BLaER1 treated with 17β-estradiol and CSF1 and Interleukin-3, amounts not matched to agents 10 nM and 100 nM (cell line): ENCODE measurements at regions not wholly inside any gene's neighbourhood (a gene's known extent, or its start where the extent isn't known, plus 50 kb on each side); places are given as distances from the start of the nearest gene placed in this dataset.
A peak's percentile ranks its signal among the peaks of the same experiment; 100 is the strongest.

ENCODE experiments used
- H3K27ac ChIP-seq, 11 experiments: shearing (Covaris generic); formaldehyde crosslinking; 2 replicates each; pipeline ENCODE4 v1.8.1; 2022
- H3K27me3 ChIP-seq, 11 experiments: shearing (Covaris generic); formaldehyde crosslinking; 2 replicates each; pipeline ENCODE4 v1.8.1; 2022
- H3K36me3 ChIP-seq, 11 experiments: shearing (Covaris generic); formaldehyde crosslinking; 2 replicates each; pipeline ENCODE4 v1.8.1; 2022
- H3K4me1 ChIP-seq, 10 experiments: shearing (Covaris generic); formaldehyde crosslinking; 2 replicates each; pipeline ENCODE4 v1.8.1; 2022
- H3K4me2 ChIP-seq, 11 experiments: shearing (Covaris generic); formaldehyde crosslinking; 2 replicates each; pipeline ENCODE4 v1.8.1; 2022
- H3K4me3 ChIP-seq, 10 experiments: shearing (Covaris generic); formaldehyde crosslinking; 2 replicates each; pipeline ENCODE4 v1.8.1; 2022
- H3K9ac ChIP-seq, 11 experiments: shearing (Covaris generic); formaldehyde crosslinking; 2 replicates each; pipeline ENCODE4 v1.8.1; 2022
- H3K9me3 ChIP-seq, 11 experiments: shearing (Covaris generic); formaldehyde crosslinking; replicated peaks in 1 of 11; 2 replicates each; pipeline ENCODE4 v1.8.1; 2022
- H4K20me1 ChIP-seq, 11 experiments: shearing (Covaris generic); formaldehyde crosslinking; 2 replicates each; pipeline ENCODE4 v1.8.1; 2022
- Cebpa-rat ChIP-seq, 11 experiments: shearing (Covaris generic); IDR thresholded peaks; 2 replicates each; pipeline ENCODE4 v1.8.1; 2022

DNA sequence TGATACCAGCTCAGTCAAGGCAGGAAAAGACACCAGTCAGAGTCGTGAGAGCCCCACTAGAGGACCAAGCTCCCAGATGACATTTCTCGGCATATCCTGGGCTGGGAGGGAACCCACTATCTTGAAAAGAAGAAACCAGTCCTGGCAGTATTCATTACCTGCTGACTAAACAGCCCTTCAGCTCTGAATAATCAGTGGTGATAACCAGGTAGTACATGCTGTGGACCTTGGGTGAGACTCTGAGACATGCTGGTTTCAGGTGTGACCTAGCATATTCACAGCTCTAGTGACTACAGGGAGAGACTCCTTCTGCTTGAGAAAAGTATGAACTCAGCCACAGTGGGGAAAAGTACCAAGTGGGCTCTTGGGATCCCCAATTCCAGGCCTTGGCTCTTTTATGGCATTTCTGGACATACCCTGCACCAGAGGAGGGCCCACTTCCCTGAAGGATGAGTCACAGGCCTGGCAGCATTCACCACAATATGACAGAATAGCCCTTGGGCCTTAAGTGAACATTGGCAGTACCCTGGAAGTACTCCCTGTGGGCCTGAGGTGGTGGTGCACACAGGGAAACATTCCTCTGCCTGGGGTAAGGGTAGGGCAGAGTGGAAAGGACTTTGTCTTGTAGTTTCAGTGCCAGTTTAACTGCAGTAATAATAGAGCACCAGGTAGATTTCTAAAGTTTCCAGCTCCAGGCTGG lies 82.6 kb upstream of the SLC38A4 start:
- Histone ChIP-seq H3K36me3 (no peaks in the 10 kb centered on the region), H3K9ac (no peak overlapping the region), H3K27ac (no peak overlapping the region), H3K4me3 (no peak overlapping the region), H3K4me2 (no peak overlapping the region), H3K27me3 (no peaks in the 10 kb centered on the region), H3K4me1 (no peaks in the 10 kb centered on the region), H4K20me1 (no peaks in the 10 kb centered on the region), H3K9me3 (peaks cover 0 to 18% (median 10%) of the 10 kb centered on the region in 11 experiments; a peak in 10 of 22 replicates)
- TF ChIP-seq Cebpa-rat (IDR thresholded peaks at IDR 0.05): no peak

DNA sequence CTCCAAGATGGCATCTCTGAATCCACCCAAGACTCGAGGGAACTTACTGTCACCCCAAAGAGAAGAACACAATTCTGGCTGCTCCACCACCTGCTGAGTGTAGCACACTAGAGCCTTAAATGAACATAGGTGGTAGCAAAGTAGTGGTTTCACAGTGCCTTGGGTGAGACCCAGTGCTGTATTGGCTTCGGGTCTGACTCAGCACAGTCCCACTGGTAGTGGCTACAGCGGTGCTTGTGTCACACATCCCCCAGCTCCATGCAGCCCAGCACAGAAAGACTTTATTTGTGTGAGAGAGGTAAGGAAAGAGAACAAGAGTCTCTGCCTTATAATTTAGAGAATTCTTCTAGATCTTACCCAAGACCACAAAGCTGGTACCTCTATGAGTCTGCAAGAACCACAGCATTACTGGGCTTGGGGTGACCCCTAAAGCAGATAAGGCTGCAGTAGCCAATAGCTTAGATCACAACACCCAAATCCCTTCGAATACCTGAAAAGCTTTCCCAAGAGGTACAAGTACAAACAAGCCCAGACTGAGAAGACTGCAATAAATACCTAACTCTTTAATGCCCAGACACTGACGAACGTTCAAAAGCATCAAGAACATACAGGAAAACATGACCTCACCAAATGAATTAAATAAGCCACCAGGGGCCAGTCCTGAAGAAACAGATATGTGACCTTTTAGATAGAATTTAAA lies 83.3 kb upstream of the SLC38A4 start:
- Histone ChIP-seq H3K4me3 (no peak overlapping the region), H3K36me3 (no peaks in the 10 kb centered on the region), H4K20me1 (no peaks in the 10 kb centered on the region), H3K27me3 (no peaks in the 10 kb centered on the region), H3K4me2 (no peak overlapping the region), H3K4me1 (no peaks in the 10 kb centered on the region), H3K9ac (no peak overlapping the region), H3K27ac (no peak overlapping the region), H3K9me3 (peaks cover 0 to 22% (median 10%) of the 10 kb centered on the region in 11 experiments; a peak in 11 of 22 replicates)
- no peak for TF ChIP-seq Cebpa-rat (IDR thresholded peaks at IDR 0.05)

DNA sequence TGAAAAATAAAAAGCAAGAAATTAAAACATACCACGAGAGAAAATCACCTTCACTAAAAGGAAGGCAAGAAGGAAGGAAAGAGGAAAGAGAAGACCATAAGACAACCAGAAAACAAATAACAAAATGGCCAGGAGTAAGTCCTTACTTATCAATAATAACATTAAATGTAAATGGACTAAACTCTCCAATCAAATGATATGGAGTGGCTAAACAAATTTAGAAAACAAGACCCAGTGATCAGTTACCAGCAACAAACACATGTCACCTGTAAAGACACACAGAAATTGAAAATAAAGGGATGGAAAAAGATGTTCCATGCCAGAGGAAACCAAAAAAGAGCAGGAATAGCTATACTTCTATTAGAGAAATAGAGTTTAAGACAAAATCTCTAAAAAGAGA lies 85.0 kb upstream of the SLC38A4 start:
- TF ChIP-seq Cebpa-rat (IDR thresholded peaks at IDR 0.05): no peak
- peaks cover 0 to 22% (median 10%) of the 10 kb centered on the region in 11 experiments; a peak in 11 of 22 replicates for H3K9me3 ChIP-seq

DNA sequence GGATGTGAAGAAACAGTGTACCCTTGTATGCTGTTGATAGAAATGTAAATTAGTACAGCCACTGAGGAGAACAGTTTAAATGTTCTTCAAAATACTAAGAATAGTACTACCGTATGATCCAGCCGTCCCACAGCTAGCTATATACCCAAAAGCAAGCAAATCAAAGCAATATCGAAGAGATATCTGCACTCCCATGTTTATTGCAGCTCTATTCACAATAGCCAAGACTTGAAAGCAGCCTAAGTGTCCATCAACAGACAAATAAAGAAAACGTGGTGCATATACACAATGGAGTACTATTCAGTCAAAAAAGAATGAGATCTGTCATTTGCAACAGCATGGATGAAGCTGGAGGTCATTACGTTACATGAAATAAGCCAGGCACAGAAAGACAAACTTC lies 88.5 kb upstream of the SLC38A4 start:
- H3K4me1 ChIP-seq: peaks cover 0 to 10% (median 0%) of the 10 kb centered on the region in 10 experiments; a peak in 1 of 20 replicates
- H3K27me3 ChIP-seq: no peaks in the 10 kb centered on the region
- H3K9me3 ChIP-seq: peaks cover 0 to 22% (median 10%) of the 10 kb centered on the region in 11 experiments; a peak in 11 of 22 replicates
- no peak overlapping the region for H3K27ac ChIP-seq
- H3K4me3 ChIP-seq: no peak overlapping the region
- H3K4me2 ChIP-seq: no peak overlapping the region
- H3K9ac ChIP-seq: no peak overlapping the region
- TF ChIP-seq Cebpa-rat (IDR thresholded peaks at IDR 0.05): no peak
- H3K36me3 ChIP-seq: no peaks in the 10 kb centered on the region
- no peaks in the 10 kb centered on the region for H4K20me1 ChIP-seq

More for the DNA sequence above, 85.0 kb upstream of the SLC38A4 start:
- Histone ChIP-seq H3K36me3 (no peaks in the 10 kb centered on the region), H3K27ac (no peak overlapping the region), H3K4me1 (0 out of 20 replicates have a peak, but pooled peaks cover 0 to 5% (median 0%) of the 10 kb centered on the region in 10 experiments), H4K20me1 (no peaks in the 10 kb centered on the region), H3K4me2 (no peak overlapping the region), H3K27me3 (no peaks in the 10 kb centered on the region), H3K4me3 (no peak overlapping the region), H3K9ac (no peak overlapping the region)

DNA sequence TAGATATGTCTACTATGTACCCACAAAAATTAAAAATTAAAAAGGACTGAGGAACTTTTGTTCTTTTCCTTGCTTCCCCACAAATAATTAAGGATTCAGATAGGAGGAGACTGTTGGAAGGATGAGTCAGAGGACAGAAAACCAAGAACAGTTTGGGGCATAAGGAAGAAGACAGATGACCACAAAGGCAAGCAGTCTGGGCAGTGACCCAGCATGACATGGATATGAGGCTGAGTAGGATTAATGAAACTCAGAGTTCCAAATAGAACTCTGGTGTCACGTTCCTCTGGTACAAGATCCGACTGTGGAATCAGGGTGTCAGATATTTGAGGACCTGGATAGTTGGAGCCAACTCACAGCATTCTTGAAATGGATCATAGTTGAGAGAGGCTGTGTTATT lies 89.3 kb upstream of the SLC38A4 start:
- no peak overlapping the region for H3K4me2 ChIP-seq
- no peak overlapping the region for H3K27ac ChIP-seq
- H3K9ac ChIP-seq: no peak overlapping the region
- no peaks in the 10 kb centered on the region for H4K20me1 ChIP-seq
- H3K4me1 ChIP-seq: peaks cover 0 to 13% (median 0%) of the 10 kb centered on the region in 10 experiments; a peak in 1 of 20 replicates
- no peaks in the 10 kb centered on the region for H3K27me3 ChIP-seq
- peaks cover 0 to 17% (median 10%) of the 10 kb centered on the region in 11 experiments; a peak in 11 of 22 replicates for H3K9me3 ChIP-seq
- no peak for TF ChIP-seq Cebpa-rat (IDR thresholded peaks at IDR 0.05)
- no peaks in the 10 kb centered on the region for H3K36me3 ChIP-seq
- no peak overlapping the region for H3K4me3 ChIP-seq

DNA sequence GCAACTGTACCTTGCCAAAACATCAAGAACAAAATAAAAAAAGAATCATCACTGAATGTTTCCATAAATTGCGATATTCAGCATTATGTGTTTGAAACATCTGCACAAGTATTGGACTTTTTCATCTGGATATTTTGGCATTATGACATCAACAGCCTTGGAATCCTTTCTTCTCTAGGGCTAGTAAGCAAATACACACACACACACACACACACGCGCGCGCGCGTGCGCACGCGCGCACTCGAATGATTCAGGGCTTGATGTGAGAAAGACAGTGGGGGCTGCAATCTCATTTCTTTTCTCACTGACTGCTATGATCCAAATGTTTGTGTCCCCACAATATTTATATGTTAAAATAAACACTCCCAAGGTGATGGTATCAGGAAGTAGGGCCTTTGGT lies 90.0 kb upstream of the SLC38A4 start:
- no peaks in the 10 kb centered on the region for H4K20me1 ChIP-seq
- no peaks in the 10 kb centered on the region for H3K27me3 ChIP-seq
- H3K4me3 ChIP-seq: no peak overlapping the region
- peaks cover 0 to 14% (median 8%) of the 10 kb centered on the region in 11 experiments; a peak in 10 of 22 replicates for H3K9me3 ChIP-seq
- H3K27ac ChIP-seq: no peak overlapping the region
- no peak overlapping the region for H3K4me2 ChIP-seq
- peaks cover 0 to 20% (median 0%) of the 10 kb centered on the region in 10 experiments; a peak in 6 of 20 replicates for H3K4me1 ChIP-seq
- TF ChIP-seq Cebpa-rat (IDR thresholded peaks at IDR 0.05): no peak
- no peaks in the 10 kb centered on the region for H3K36me3 ChIP-seq
- no peak overlapping the region for H3K9ac ChIP-seq

DNA sequence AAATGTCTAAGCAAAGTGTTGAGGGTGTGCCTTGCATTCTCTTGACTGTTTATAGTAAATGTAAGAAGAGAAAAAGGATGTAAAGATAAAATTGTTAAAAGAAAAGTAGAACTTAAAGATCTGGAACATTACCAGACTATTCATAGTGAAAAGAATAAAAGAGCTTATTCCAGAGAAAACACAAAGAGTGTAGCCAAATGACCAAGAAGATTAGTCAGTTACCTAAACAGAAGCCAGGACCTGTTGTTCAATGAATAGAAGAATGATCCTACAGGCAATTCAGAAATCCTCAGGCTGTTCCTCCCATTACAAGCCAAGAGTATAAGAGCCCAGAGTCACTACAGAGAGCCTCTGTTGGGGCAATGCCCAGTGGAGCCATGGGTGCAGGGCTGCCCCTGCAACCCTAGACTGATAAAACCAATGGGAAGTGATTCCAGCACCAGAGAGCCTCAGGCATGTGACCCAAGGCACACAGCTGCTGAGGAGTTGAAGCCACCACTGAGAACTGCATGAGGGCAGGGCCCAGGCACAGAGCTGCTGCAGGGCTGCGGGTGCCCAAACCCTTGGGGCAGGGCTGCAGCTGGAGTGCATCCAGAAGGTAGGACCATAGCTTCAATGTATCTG lies 91.1 kb upstream of the SLC38A4 start:
- Histone ChIP-seq H3K9me3 (peaks cover 0 to 8% (median 5%) of the 10 kb centered on the region in 11 experiments; a peak in 6 of 22 replicates), H3K4me1 (peaks cover 0 to 31% (median 0%) of the 10 kb centered on the region in 10 experiments; a peak in 6 of 20 replicates), H3K4me2 (peak overlapping the region in 1 of 11 experiments; percentile 27; a peak in 2 of 22 replicates), H3K9ac (no peak overlapping the region), H4K20me1 (no peaks in the 10 kb centered on the region), H3K27me3 (no peaks in the 10 kb centered on the region), H3K4me3 (no peak overlapping the region), H3K27ac (no peak overlapping the region), H3K36me3 (no peaks in the 10 kb centered on the region)
- no peak for TF ChIP-seq Cebpa-rat (IDR thresholded peaks at IDR 0.05)

DNA sequence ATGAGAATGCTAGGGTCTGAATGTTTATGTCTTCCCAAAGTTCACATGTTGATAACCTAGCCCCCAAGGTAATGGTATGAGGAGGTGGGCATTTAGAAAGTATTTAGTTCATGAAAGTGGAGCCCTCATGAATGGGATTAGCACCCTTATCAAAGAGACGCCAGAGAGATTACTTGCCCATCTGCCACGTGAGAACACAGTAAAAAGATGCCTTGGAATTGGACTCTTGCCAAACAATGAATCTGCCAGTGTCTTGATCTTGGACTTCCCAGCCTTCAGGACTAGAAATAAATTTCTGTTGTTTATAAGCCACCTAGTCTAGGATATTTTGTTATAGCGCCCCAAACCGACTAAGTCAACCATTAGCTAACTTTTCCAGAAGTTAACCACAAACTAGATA lies 92.0 kb upstream of the SLC38A4 start:
- Histone ChIP-seq H3K36me3 (no peaks in the 10 kb centered on the region), H3K4me1 (peaks cover 0 to 36% (median 0%) of the 10 kb centered on the region in 10 experiments; a peak in 6 of 20 replicates), H3K27ac (no peak overlapping the region), H3K27me3 (no peaks in the 10 kb centered on the region), H3K4me2 (no peak overlapping the region), H3K9me3 (peaks cover 0 to 8% (median 5%) of the 10 kb centered on the region in 11 experiments; a peak in 6 of 22 replicates), H3K4me3 (no peak overlapping the region), H3K9ac (no peak overlapping the region), H4K20me1 (no peaks in the 10 kb centered on the region)
- no peak for TF ChIP-seq Cebpa-rat (IDR thresholded peaks at IDR 0.05)

DNA sequence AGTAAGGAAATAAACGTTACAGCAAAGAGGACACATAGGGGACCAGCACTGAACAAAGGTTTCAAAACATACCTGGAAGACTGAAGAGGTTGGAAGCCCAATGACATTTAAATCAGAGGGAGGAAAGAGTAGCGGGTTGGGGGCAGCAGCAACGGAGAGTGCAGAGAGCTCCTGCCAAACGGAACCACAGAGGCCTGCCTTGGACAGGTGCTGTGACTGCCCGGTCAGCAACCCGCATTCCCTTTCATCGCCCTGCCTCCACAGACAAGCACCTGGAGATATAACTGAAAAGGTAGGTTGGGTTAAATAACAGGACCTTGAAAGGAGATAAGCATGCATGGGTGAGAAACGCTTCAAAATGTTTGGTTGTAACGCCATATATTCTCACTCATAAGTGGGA lies 92.8 kb upstream of the SLC38A4 start:
- TF ChIP-seq Cebpa-rat (IDR thresholded peaks at IDR 0.05): no peak
- H3K4me3 ChIP-seq: no peak overlapping the region
- H3K9me3 ChIP-seq: peaks cover 0 to 3% (median 2%) of the 10 kb centered on the region in 11 experiments; a peak in 5 of 22 replicates
- H4K20me1 ChIP-seq: no peaks in the 10 kb centered on the region
- peaks cover 0 to 36% (median 0%) of the 10 kb centered on the region in 10 experiments; a peak in 6 of 20 replicates for H3K4me1 ChIP-seq
- no peaks in the 10 kb centered on the region for H3K27me3 ChIP-seq
- H3K36me3 ChIP-seq: no peaks in the 10 kb centered on the region
- H3K27ac ChIP-seq: no peak overlapping the region
- no peak overlapping the region for H3K9ac ChIP-seq
- no peak overlapping the region for H3K4me2 ChIP-seq
